Keratinocyte (primary cell): ENCODE measurements at regions not wholly inside any gene's neighbourhood (a gene's known extent, or its start where the extent isn't known, plus 50 kb on each side); places are given as distances from the start of the nearest gene placed in this dataset.

Source experiments
- DNase-seq: peaks from one replicate; pipeline ENCODE4 v3.0.0-alpha.2; 2011; ENCODE audit warnings: low read depth, missing footprints, low spot score
- FAIRE-seq: peaks from 2 replicates; lab custom pipeline; 2011; peaks lifted over from hg19 to GRCh38; lab: Jason Lieb, UNC
- H2AFZ ChIP-seq: 2 replicates; pipeline ENCODE4 v1.6.0; 2012; ENCODE audit warnings: low read length, control low read depth, inconsistent platforms; ENCODE audit not compliant: control insufficient read depth
- H3K27ac ChIP-seq: 2 replicates; pipeline ENCODE4 v1.5.1; 2011; ENCODE audit warnings: low read length; ENCODE audit not compliant: control insufficient read depth, insufficient read depth
- H3K27me3 ChIP-seq: 3 replicates; pipeline ENCODE4 v1.6.0; 2011; ENCODE audit warnings: low read length; ENCODE audit not compliant: control insufficient read depth, insufficient read depth; ENCODE audit errors: extremely low read depth
- H3K36me3 ChIP-seq, 2 experiments: 2 replicates in 1 of 2; 3 replicates in 1 of 2; pipeline ENCODE4 v1.5.1; 2011; ENCODE audit warnings: low read length in 2 of 2, mild to moderate bottlenecking in 1 of 2; ENCODE audit not compliant: control insufficient read depth in 2 of 2, insufficient read depth in 2 of 2; ENCODE audit errors: extremely low read depth in 1 of 2
- H3K4me1 ChIP-seq: 3 replicates; pipeline ENCODE4 v1.5.1; 2011; ENCODE audit warnings: low read length; ENCODE audit not compliant: control insufficient read depth, insufficient read depth; ENCODE audit errors: extremely low read depth
- H3K4me2 ChIP-seq: 3 replicates; pipeline ENCODE4 v1.6.0; 2011; ENCODE audit warnings: low read depth, low read length; ENCODE audit not compliant: control insufficient read depth, insufficient read depth; ENCODE audit errors: extremely low read depth
- H3K4me3 ChIP-seq, 3 experiments: fragments of 200-600 bp in 1 of 3; sonication (generic) in 1 of 3; 2 replicates in 2 of 3; 3 replicates in 1 of 3; pipeline ENCODE4 v1.5.1; 2011 to 2016; ENCODE audit warnings: low read length in 3 of 3, mild to moderate bottlenecking in 3 of 3, control low read depth in 2 of 3, inconsistent platforms in 1 of 3, low read depth in 1 of 3, mixed read lengths in 1 of 3, mixed run types in 1 of 3, moderate library complexity in 1 of 3; ENCODE audit not compliant: control insufficient read depth in 2 of 3, insufficient read depth in 2 of 3; ENCODE audit errors: extremely low read depth in 1 of 3
- H3K79me2 ChIP-seq: 2 replicates; pipeline ENCODE4 v1.6.0; 2012; ENCODE audit warnings: low read length; ENCODE audit not compliant: control insufficient read depth, insufficient read depth
- H3K9ac ChIP-seq: 3 replicates; pipeline ENCODE4 v1.6.0; 2011; ENCODE audit warnings: low read length; ENCODE audit not compliant: control insufficient read depth, insufficient read depth; ENCODE audit errors: extremely low read depth
- H3K9me1 ChIP-seq: 3 replicates; pipeline ENCODE4 v1.6.0; 2011; ENCODE audit warnings: low read length; ENCODE audit not compliant: control insufficient read depth, insufficient read depth; ENCODE audit errors: extremely low read depth
- H3K9me3 ChIP-seq: 2 replicates; pipeline ENCODE4 v1.5.1; 2012; ENCODE audit warnings: low read depth, low read length; ENCODE audit not compliant: control insufficient read depth
- H4K20me1 ChIP-seq: 3 replicates; pipeline ENCODE4 v1.6.0; 2011; ENCODE audit warnings: low read length; ENCODE audit not compliant: control insufficient read depth, insufficient read depth; ENCODE audit errors: extremely low read depth
- EZH2 ChIP-seq: IDR thresholded peaks from one replicate; pipeline ENCODE4 v1.6.1; 2012; ENCODE audit warnings: inconsistent platforms, mild to moderate bottlenecking, low read length, moderate library complexity
- dilution Hi-C: fragments of 300-500 bp; cut with MboI; formaldehyde crosslinking; loops from one replicate; pipeline ENCODE4 v1.7.0; 2020; ENCODE audit warnings: low sequenced_read_pairs; ENCODE audit not compliant: extremely low pct_ligation_motif_present
- TF ChIP-seq, protein P1 (sequence below), 3 experiments: IDR thresholded peaks in 1 of 3; conservative IDR thresholded peaks in 1 of 3; optimal IDR thresholded peaks in 1 of 3; 2 replicates in 2 of 3; 3 replicates in 1 of 3; pipeline versions ENCODE3 to v1.5.1; 2011; ENCODE audit warnings: low read length in 3 of 3, mild to moderate bottlenecking in 3 of 3, moderate library complexity in 2 of 3, control low read depth in 1 of 3, inconsistent platforms in 1 of 3; ENCODE audit not compliant: insufficient read depth in 2 of 3; ENCODE audit errors: extremely low read depth in 1 of 3

DNA sequence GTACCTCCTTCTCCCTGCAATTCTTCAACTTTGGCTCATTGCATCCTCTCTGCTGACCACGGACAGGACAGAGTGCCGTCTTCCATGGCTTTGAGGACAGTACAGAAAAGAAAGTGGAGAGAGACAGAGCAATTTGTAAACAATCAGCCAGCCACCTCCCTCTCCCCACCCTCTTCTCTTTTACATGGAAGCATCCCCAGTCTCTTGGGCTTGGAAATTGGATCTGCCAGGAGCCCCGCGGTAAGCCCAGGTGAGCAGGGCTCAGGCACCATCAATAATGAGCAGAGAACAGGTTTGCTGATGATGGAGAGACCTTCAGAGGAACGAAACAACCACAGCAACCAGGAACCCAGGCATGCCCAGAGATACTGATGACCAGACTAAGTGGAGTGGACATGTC, 194.9 kb upstream of the TNRC6C start:
- FAIRE-seq (no peak), DNase-seq (no peak)
- Histone ChIP-seq H3K9me1 (no peaks in the 10 kb centered on the region), H3K9ac (no peak overlapping the region), H4K20me1 (no peaks in the 10 kb centered on the region), H3K79me2 (no peaks in the 10 kb centered on the region), H3K27ac (no peak overlapping the region), H3K36me3 (no peaks in the 10 kb centered on the region), H2AFZ (no peak overlapping the region), H3K9me3 (no peaks in the 10 kb centered on the region), H3K4me3 (no peak overlapping the region), H3K27me3 (peaks cover 12% of the 10 kb centered on the region), H3K4me1 (no peaks in the 10 kb centered on the region), H3K4me2 (no peak overlapping the region)
- dilution Hi-C loops, result no loop called here
- TF ChIP-seq EZH2, result no peak
- TF ChIP-seq, protein P1, sequence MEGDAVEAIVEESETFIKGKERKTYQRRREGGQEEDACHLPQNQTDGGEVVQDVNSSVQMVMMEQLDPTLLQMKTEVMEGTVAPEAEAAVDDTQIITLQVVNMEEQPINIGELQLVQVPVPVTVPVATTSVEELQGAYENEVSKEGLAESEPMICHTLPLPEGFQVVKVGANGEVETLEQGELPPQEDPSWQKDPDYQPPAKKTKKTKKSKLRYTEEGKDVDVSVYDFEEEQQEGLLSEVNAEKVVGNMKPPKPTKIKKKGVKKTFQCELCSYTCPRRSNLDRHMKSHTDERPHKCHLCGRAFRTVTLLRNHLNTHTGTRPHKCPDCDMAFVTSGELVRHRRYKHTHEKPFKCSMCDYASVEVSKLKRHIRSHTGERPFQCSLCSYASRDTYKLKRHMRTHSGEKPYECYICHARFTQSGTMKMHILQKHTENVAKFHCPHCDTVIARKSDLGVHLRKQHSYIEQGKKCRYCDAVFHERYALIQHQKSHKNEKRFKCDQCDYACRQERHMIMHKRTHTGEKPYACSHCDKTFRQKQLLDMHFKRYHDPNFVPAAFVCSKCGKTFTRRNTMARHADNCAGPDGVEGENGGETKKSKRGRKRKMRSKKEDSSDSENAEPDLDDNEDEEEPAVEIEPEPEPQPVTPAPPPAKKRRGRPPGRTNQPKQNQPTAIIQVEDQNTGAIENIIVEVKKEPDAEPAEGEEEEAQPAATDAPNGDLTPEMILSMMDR (optimal IDR thresholded peaks at IDR 0.05 in 1 of 3, IDR thresholded peaks at IDR 0.05 in 1 of 3, conservative IDR thresholded peaks at IDR 0.05 in 1 of 3; ENCODE audit: extremely low read depth in 1 of 3, insufficient read depth in 2 of 3, low read length in 3 of 3), result no peak

DNA sequence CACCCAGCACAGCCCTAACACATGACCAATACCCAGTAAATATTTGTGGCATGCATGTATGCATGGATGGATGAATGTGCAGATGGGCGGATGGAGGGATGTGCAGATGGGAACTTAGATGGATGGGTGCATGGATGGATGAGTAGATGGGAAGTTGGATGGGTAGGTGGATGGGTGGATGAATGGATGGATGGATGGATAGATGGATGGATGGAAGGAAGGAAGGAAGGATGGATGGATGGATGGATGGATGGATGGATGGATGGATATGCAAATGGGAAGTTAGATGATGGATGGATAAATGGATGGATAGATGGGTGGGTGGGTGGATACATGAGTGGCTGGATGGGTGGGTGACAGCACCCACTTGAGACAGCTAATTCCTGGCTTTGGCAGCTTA, 193.2 kb upstream of the TNRC6C start:
- no peaks in the 10 kb centered on the region for H4K20me1 ChIP-seq
- dilution Hi-C loops, result no loop called here
- H3K27me3 ChIP-seq, result peaks cover 27% of the 10 kb centered on the region
- no peaks in the 10 kb centered on the region for H3K9me3 ChIP-seq
- FAIRE-seq (no peak), DNase-seq (no peak)
- no peak overlapping the region for H3K27ac ChIP-seq
- no peak overlapping the region for H3K4me3 ChIP-seq
- H3K9ac ChIP-seq, result no peak overlapping the region
- TF ChIP-seq, protein P1 (optimal IDR thresholded peaks at IDR 0.05 in 1 of 3, IDR thresholded peaks at IDR 0.05 in 1 of 3, conservative IDR thresholded peaks at IDR 0.05 in 1 of 3; ENCODE audit: extremely low read depth in 1 of 3, insufficient read depth in 2 of 3, low read length in 3 of 3), result no peak
- TF ChIP-seq EZH2, result no peak
- no peaks in the 10 kb centered on the region for H3K9me1 ChIP-seq
- H3K79me2 ChIP-seq, result no peaks in the 10 kb centered on the region
- no peak overlapping the region for H3K4me2 ChIP-seq
- no peaks in the 10 kb centered on the region for H3K36me3 ChIP-seq
- H3K4me1 ChIP-seq, result no peaks in the 10 kb centered on the region
- H2AFZ ChIP-seq, result no peak overlapping the region
